Common myeloid progenitor, CD34-positive (primary cell): ENCODE measurements at regions not wholly inside any gene's neighbourhood (a gene's known extent, or its start where the extent isn't known, plus 50 kb on each side); places are given as distances from the start of the nearest gene placed in this dataset.
"Not testable (repeated sequence)": the region's sequence is repeated elsewhere in the genome, so short reads cannot be mapped to it uniquely, and the experiment has no call there.

Experiments
- CTCF ChIA-PET: fragments of 350-600 bp; sonication (Branson Sonifier 250); formaldehyde crosslinking; loops from one replicate; lab custom pipeline; 2021; ENCODE audit warnings: antibody characterized with exemption; lab: Charles Lee
- POLR2A ChIA-PET: fragments of 350-600 bp; sonication (Branson Sonifier 250); formaldehyde crosslinking; loops from one replicate; lab custom pipeline; 2021; ENCODE audit warnings: antibody characterized with exemption; lab: Charles Lee
- DNase-seq, 3 donors: peaks; one replicate each; pipeline versions ENCODE4 v3.0.0 to v3.0.0-alpha.2; 2013
- H3K27ac ChIP-seq, 2 experiments: 1 replicate in 1 of 2; 2 replicates in 1 of 2; pipeline ENCODE4 v1.7.0; 2013; ENCODE audit warnings: inconsistent platforms in 2 of 2, low read length in 2 of 2, mild to moderate bottlenecking in 2 of 2, low read depth in 1 of 2, moderate library complexity in 1 of 2; ENCODE audit not compliant: severe bottlenecking in 2 of 2, insufficient read depth in 1 of 2, poor library complexity in 1 of 2
- H3K27me3 ChIP-seq, 5 experiments: replicated peaks in 2 of 5; 1 replicate in 3 of 5; 2 replicates in 2 of 5; pipeline versions ENCODE4 v1.6.1 to v1.7.0; 2013; ENCODE audit warnings: low read length in 4 of 5, mild to moderate bottlenecking in 2 of 5, moderate library complexity in 2 of 5, inconsistent platforms in 1 of 5; ENCODE audit not compliant: insufficient read depth in 5 of 5, control insufficient read depth in 4 of 5
- H3K36me3 ChIP-seq, 4 experiments: 1 replicate in 2 of 4; 2 replicates in 2 of 4; pipeline versions ENCODE4 v1.6.1 to v1.7.0; 2013; ENCODE audit warnings: low read length in 3 of 4, control low read depth in 1 of 4, mild to moderate bottlenecking in 1 of 4; ENCODE audit not compliant: control insufficient read depth in 4 of 4, insufficient read depth in 4 of 4
- H3K4me1 ChIP-seq, 4 experiments: 1 replicate in 3 of 4; 2 replicates in 1 of 4; pipeline versions ENCODE4 v1.6.1 to v1.7.1; 2013; ENCODE audit warnings: low read length in 3 of 4, mild to moderate bottlenecking in 3 of 4, control low read depth in 1 of 4, inconsistent platforms in 1 of 4, moderate library complexity in 1 of 4; ENCODE audit not compliant: control insufficient read depth in 4 of 4, insufficient read depth in 4 of 4; ENCODE audit errors: control extremely low read depth in 1 of 4
- H3K4me3 ChIP-seq, 7 experiments: 1 replicate in 4 of 7; 2 replicates in 3 of 7; pipeline versions ENCODE4 v1.5.1 to v1.7.0; 2013; ENCODE audit warnings: mild to moderate bottlenecking in 7 of 7, low read length in 6 of 7, moderate library complexity in 6 of 7, inconsistent platforms in 2 of 7, low read depth in 2 of 7, control low read depth in 1 of 7; ENCODE audit not compliant: insufficient read depth in 4 of 7, control insufficient read depth in 1 of 7; ENCODE audit errors: extremely low read depth in 1 of 7
- H3K9me3 ChIP-seq, 5 experiments: 1 replicate in 4 of 5; 2 replicates in 1 of 5; pipeline versions ENCODE4 v1.6.1 to v1.7.1; 2013; ENCODE audit warnings: low read length in 4 of 5, mild to moderate bottlenecking in 2 of 5, inconsistent platforms in 1 of 5, low read depth in 1 of 5, moderate library complexity in 1 of 5; ENCODE audit not compliant: control insufficient read depth in 4 of 5, insufficient read depth in 2 of 5; ENCODE audit errors: control extremely low read depth in 1 of 5
- WGBS: methylation state at CpG from one replicate; pipeline ENCODE4 v1.1.5; 2013; ENCODE audit not compliant: insufficient coverage; 5-methylcytosine and 5-hydroxymethylcytosine counted together

GRCh38 chr16:47980212-47980611 lies 175.6 kb downstream of the ABCC12 start:
- Histone ChIP-seq H3K4me1 (no peaks in the 10 kb centered on the region), H3K27me3 (no peaks in the 10 kb centered on the region), H3K36me3 (no peaks in the 10 kb centered on the region), H3K4me3 (no peak overlapping the region), H3K27ac (no peak overlapping the region), H3K9me3 (no peaks in the 10 kb centered on the region)
- WGBS = 97% methylated on average over 6 of the region's 8 CpGs
- ChIA-PET CTCF (no interaction called here), POLR2A (no interaction called here)
- DNase-seq = no peak

GRCh38 chr16:47979616-47980182 lies 176.1 kb downstream of the ABCC12 start:
- Histone ChIP-seq H3K36me3 (no peaks in the 10 kb centered on the region), H3K4me1 (no peaks in the 10 kb centered on the region), H3K4me3 (no peak overlapping the region), H3K9me3 (no peaks in the 10 kb centered on the region), H3K27me3 (no peaks in the 10 kb centered on the region), H3K27ac (no peak overlapping the region)
- WGBS = 67% methylated on average over 1 of the region's 1 CpG
- ChIA-PET CTCF (no interaction called here), POLR2A (no interaction called here)
- no peak for DNase-seq

- no peak for DNase-seq
- ChIA-PET CTCF (no interaction called here), POLR2A (no interaction called here)
- H3K27ac ChIP-seq = no peak overlapping the region
- 64% methylated on average over 3 of the region's 5 CpGs for WGBS
- H3K4me3 ChIP-seq = no peak overlapping the region
- H3K9me3 ChIP-seq = no peaks in the 10 kb centered on the region
- H3K27me3 ChIP-seq = no peaks in the 10 kb centered on the region
- H3K4me1 ChIP-seq = no peaks in the 10 kb centered on the region
- no peaks in the 10 kb centered on the region for H3K36me3 ChIP-seq
Observed at GRCh38 chr16:47979164-47979520, 176.7 kb downstream of the ABCC12 start.

GRCh38 chr16:47978491-47979163 lies 177.2 kb downstream of the ABCC12 start:
- WGBS = 80% methylated on average over 2 of the region's 4 CpGs
- no peak overlapping the region for H3K27ac ChIP-seq
- no peak overlapping the region for H3K4me3 ChIP-seq
- ChIA-PET POLR2A (no interaction called here), CTCF (no interaction called here)
- H3K4me1 ChIP-seq = no peaks in the 10 kb centered on the region
- no peaks in the 10 kb centered on the region for H3K27me3 ChIP-seq
- no peaks in the 10 kb centered on the region for H3K9me3 ChIP-seq
- no peaks in the 10 kb centered on the region for H3K36me3 ChIP-seq
- DNase-seq = no peak

GRCh38 chr16:47977802-47978201 lies 178.0 kb downstream of the ABCC12 start:
- ChIA-PET CTCF (no interaction called here), POLR2A (no interaction called here)
- WGBS = 86% methylated on average over 1 of the region's 1 CpG

GRCh38 chr16:47976636-47977210 lies 179.1 kb downstream of the ABCC12 start:
- no peak overlapping the region for H3K4me3 ChIP-seq
- 83% methylated on average over 11 of the region's 12 CpGs for WGBS
- no peaks in the 10 kb centered on the region for H3K27me3 ChIP-seq
- H3K27ac ChIP-seq = no peak overlapping the region
- POLR2A ChIA-PET = no interaction called here
- no peaks in the 10 kb centered on the region for H3K36me3 ChIP-seq
- DNase-seq = no peak
- CTCF ChIA-PET = no interaction called here
- no peaks in the 10 kb centered on the region for H3K9me3 ChIP-seq
- H3K4me1 ChIP-seq = no peaks in the 10 kb centered on the region

More at GRCh38 chr16:47977802-47978201, 178.0 kb downstream of the ABCC12 start:
- Histone ChIP-seq H3K9me3 (no peaks in the 10 kb centered on the region), H3K27ac (no peak overlapping the region), H3K36me3 (no peaks in the 10 kb centered on the region), H3K4me1 (no peaks in the 10 kb centered on the region), H3K27me3 (no peaks in the 10 kb centered on the region), H3K4me3 (no peak overlapping the region)
- no peak for DNase-seq

GRCh38 chr16:47974971-47975370 lies 180.8 kb downstream of the ABCC12 start:
- H3K27ac ChIP-seq, H3K4me1 ChIP-seq, H3K27me3 ChIP-seq, DNase-seq, H3K4me3 ChIP-seq, H3K36me3 ChIP-seq, CTCF ChIA-PET, H3K9me3 ChIP-seq, POLR2A ChIA-PET: not testable (repeated sequence)
- WGBS = 100% methylated on average over 1 of the region's 5 CpGs
